ACC112 (cell line): ENCODE measurements at regions not wholly inside any gene's neighbourhood (a gene's known extent, or its start where the extent isn't known, plus 50 kb on each side); places are given as distances from the start of the nearest gene placed in this dataset.

ENCODE experiments used
- H2AFZ ChIP-seq: fragments of 200-600 bp; sonication (generic); one replicate; pipeline ENCODE4 v1.6.0; 2017; ENCODE audit warnings: antibody characterized with exemption, low read length; ENCODE audit not compliant: unreplicated experiment
- H3K27ac ChIP-seq: fragments of 200-600 bp; sonication (generic); 2 replicates; pipeline ENCODE4 v1.5.1; 2014; ENCODE audit warnings: low read depth, mild to moderate bottlenecking, antibody characterized with exemption, low read length, moderate library complexity
- H3K27me3 ChIP-seq: fragments of 200-600 bp; sonication (generic); 2 replicates; pipeline ENCODE4 v1.6.1; 2014; ENCODE audit warnings: mild to moderate bottlenecking, antibody characterized with exemption, low read length, moderate library complexity, mixed read lengths; ENCODE audit not compliant: insufficient read depth
- H3K36me3 ChIP-seq: fragments of 200-600 bp; sonication (generic); 2 replicates; pipeline ENCODE4 v1.6.1; 2016; ENCODE audit warnings: mild to moderate bottlenecking, antibody characterized with exemption, low read length, moderate library complexity, mixed read lengths; ENCODE audit not compliant: insufficient read depth
- H3K4me1 ChIP-seq: fragments of 200-600 bp; sonication (generic); one replicate; pipeline ENCODE4 v1.6.1; 2016; ENCODE audit warnings: low read length, mixed read lengths; ENCODE audit not compliant: insufficient read depth, unreplicated experiment, control insufficient read depth
- H3K4me3 ChIP-seq: fragments of 200-600 bp; sonication (generic); 2 replicates; pipeline ENCODE4 v1.5.1; 2014; ENCODE audit warnings: mild to moderate bottlenecking, low read depth, low read length
- H3K79me2 ChIP-seq: fragments of 200-600 bp; sonication (generic); one replicate; pipeline ENCODE4 v1.6.0; 2016; ENCODE audit warnings: low read length; ENCODE audit not compliant: control insufficient read depth, unreplicated experiment, insufficient read depth

- H3K4me3 ChIP-seq: no peak overlapping the region
- no peaks in the 10 kb centered on the region for H3K36me3 ChIP-seq
- H3K4me1 ChIP-seq: no peaks in the 10 kb centered on the region
- H3K27ac ChIP-seq: no peak overlapping the region
- no peak overlapping the region for H2AFZ ChIP-seq
- H3K27me3 ChIP-seq: peaks cover 45% of the 10 kb centered on the region
- no peaks in the 10 kb centered on the region for H3K79me2 ChIP-seq
These were observed 405.4 kb downstream of the PREX1 start for GRCh38 chr20:48422242-48422960.

GRCh38 chr20:48421547-48421946 is 406.3 kb downstream of the PREX1 start:
- H3K79me2 ChIP-seq: no peaks in the 10 kb centered on the region
- H3K27ac ChIP-seq: no peak overlapping the region
- H3K4me3 ChIP-seq: no peak overlapping the region
- H2AFZ ChIP-seq: no peak overlapping the region
- H3K36me3 ChIP-seq: no peaks in the 10 kb centered on the region
- peaks cover 43% of the 10 kb centered on the region for H3K27me3 ChIP-seq
- H3K4me1 ChIP-seq: no peaks in the 10 kb centered on the region

- no peaks in the 10 kb centered on the region for H3K36me3 ChIP-seq
- H3K27me3 ChIP-seq: peaks cover 38% of the 10 kb centered on the region
- no peaks in the 10 kb centered on the region for H3K79me2 ChIP-seq
- H3K27ac ChIP-seq: no peak overlapping the region
- H3K4me3 ChIP-seq: no peak overlapping the region
- no peak overlapping the region for H2AFZ ChIP-seq
- no peaks in the 10 kb centered on the region for H3K4me1 ChIP-seq
These were observed 407.6 kb downstream of the PREX1 start for GRCh38 chr20:48420176-48420575.

- Histone ChIP-seq H3K36me3 (no peaks in the 10 kb centered on the region), H3K4me1 (no peaks in the 10 kb centered on the region), H3K27ac (no peak overlapping the region), H2AFZ (no peak overlapping the region), H3K27me3 (peaks cover 38% of the 10 kb centered on the region), H3K4me3 (no peak overlapping the region), H3K79me2 (no peaks in the 10 kb centered on the region)
These were observed 408.6 kb downstream of the PREX1 start for GRCh38 chr20:48419173-48419572.

- Histone ChIP-seq H3K36me3 (no peaks in the 10 kb centered on the region), H3K27me3 (peaks cover 38% of the 10 kb centered on the region), H3K27ac (no peak overlapping the region), H2AFZ (no peak overlapping the region), H3K79me2 (no peaks in the 10 kb centered on the region), H3K4me3 (no peak overlapping the region), H3K4me1 (no peaks in the 10 kb centered on the region)
These were observed 411.8 kb downstream of the PREX1 start for GRCh38 chr20:48416002-48416401.

- Histone ChIP-seq H3K36me3 (no peaks in the 10 kb centered on the region), H3K4me3 (no peak overlapping the region), H2AFZ (no peak overlapping the region), H3K4me1 (no peaks in the 10 kb centered on the region), H3K27me3 (peaks cover 43% of the 10 kb centered on the region), H3K79me2 (no peaks in the 10 kb centered on the region), H3K27ac (no peak overlapping the region)
These were observed 413.0 kb downstream of the PREX1 start for GRCh38 chr20:48414786-48415185.

- Histone ChIP-seq H3K36me3 (no peaks in the 10 kb centered on the region), H3K4me3 (no peak overlapping the region), H3K27me3 (peaks cover 44% of the 10 kb centered on the region), H2AFZ (no peak overlapping the region), H3K79me2 (no peaks in the 10 kb centered on the region), H3K4me1 (no peaks in the 10 kb centered on the region), H3K27ac (no peak overlapping the region)
These were observed 415.8 kb downstream of the PREX1 start for GRCh38 chr20:48411919-48412522.

- Histone ChIP-seq H3K79me2 (no peaks in the 10 kb centered on the region), H3K4me3 (no peak overlapping the region), H3K27me3 (peaks cover 44% of the 10 kb centered on the region), H2AFZ (no peak overlapping the region), H3K36me3 (no peaks in the 10 kb centered on the region), H3K4me1 (no peaks in the 10 kb centered on the region), H3K27ac (no peak overlapping the region)
These were observed 416.6 kb downstream of the PREX1 start for GRCh38 chr20:48411245-48411644.

GRCh38 chr20:48409055-48409615 is 418.7 kb downstream of the PREX1 start:
- Histone ChIP-seq H3K4me1 (no peaks in the 10 kb centered on the region), H3K36me3 (no peaks in the 10 kb centered on the region), H3K4me3 (no peak overlapping the region), H3K79me2 (no peaks in the 10 kb centered on the region), H3K27me3 (peaks cover 44% of the 10 kb centered on the region), H2AFZ (no peak overlapping the region), H3K27ac (no peak overlapping the region)

- Histone ChIP-seq H2AFZ (no peak overlapping the region), H3K79me2 (no peaks in the 10 kb centered on the region), H3K4me1 (no peaks in the 10 kb centered on the region), H3K4me3 (no peak overlapping the region), H3K27me3 (peaks cover 45% of the 10 kb centered on the region), H3K27ac (no peak overlapping the region), H3K36me3 (no peaks in the 10 kb centered on the region)
These were observed 420.1 kb downstream of the PREX1 start for GRCh38 chr20:48407710-48408109.

- H3K36me3 ChIP-seq: no peaks in the 10 kb centered on the region
- H3K27me3 ChIP-seq: peaks cover 44% of the 10 kb centered on the region
- no peak overlapping the region for H2AFZ ChIP-seq
- no peak overlapping the region for H3K27ac ChIP-seq
- H3K79me2 ChIP-seq: no peaks in the 10 kb centered on the region
- H3K4me3 ChIP-seq: no peak overlapping the region
- no peaks in the 10 kb centered on the region for H3K4me1 ChIP-seq
These were observed 420.9 kb downstream of the PREX1 start for GRCh38 chr20:48406912-48407340.
